ENCODE measurements at regions not wholly inside any gene's neighbourhood (a gene's known extent, or its start where the extent isn't known, plus 50 kb on each side); places are given as distances from the start of the nearest gene placed in this dataset.
"Not testable (repeated sequence)": the region's sequence is repeated elsewhere in the genome, so short reads cannot be mapped to it uniquely, and the experiment has no call there.

DNA sequence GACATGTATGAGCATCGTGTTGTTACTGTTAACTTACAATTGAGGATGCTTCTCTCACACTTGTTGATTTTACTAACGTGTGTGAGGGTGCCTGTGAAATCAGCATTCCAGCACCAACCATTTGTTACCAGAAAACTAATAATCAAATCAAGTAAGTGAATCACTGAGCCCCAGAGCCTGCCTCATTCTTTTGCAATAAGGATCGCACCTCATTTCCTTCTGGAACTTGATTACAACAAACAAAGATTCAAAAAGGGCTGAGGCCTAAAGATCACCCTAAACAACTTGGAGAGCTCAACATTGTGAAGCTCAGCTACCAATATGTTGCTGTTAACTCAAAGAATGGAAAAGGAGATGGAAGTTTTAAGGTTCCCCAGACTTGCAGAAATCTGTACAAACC, 274.7 kb downstream of the TFAP2A start:
- no peak overlapping the region for H3K4me3 ChIP-seq
- DNase-seq (no peak), ATAC-seq (no peak)
- H3K9me3 ChIP-seq, result peaks cover 0 to 10% (median 0%) of the 10 kb centered on the region in 11 donors
- H3K36me3 ChIP-seq, result no peaks in the 10 kb centered on the region
- no peaks in the 10 kb centered on the region for H3K4me1 ChIP-seq
- intact Hi-C loops (cut with DNase I), result no loop called here
- H3K27ac ChIP-seq, result no peak overlapping the region
- peaks cover 0 to 18% (median 0%) of the 10 kb centered on the region in 7 donors for H3K27me3 ChIP-seq
- WGBS, 2 donors, result 56 to 58% methylated on average over 3 of the region's 3 CpGs
- TF ChIP-seq, protein P1, sequence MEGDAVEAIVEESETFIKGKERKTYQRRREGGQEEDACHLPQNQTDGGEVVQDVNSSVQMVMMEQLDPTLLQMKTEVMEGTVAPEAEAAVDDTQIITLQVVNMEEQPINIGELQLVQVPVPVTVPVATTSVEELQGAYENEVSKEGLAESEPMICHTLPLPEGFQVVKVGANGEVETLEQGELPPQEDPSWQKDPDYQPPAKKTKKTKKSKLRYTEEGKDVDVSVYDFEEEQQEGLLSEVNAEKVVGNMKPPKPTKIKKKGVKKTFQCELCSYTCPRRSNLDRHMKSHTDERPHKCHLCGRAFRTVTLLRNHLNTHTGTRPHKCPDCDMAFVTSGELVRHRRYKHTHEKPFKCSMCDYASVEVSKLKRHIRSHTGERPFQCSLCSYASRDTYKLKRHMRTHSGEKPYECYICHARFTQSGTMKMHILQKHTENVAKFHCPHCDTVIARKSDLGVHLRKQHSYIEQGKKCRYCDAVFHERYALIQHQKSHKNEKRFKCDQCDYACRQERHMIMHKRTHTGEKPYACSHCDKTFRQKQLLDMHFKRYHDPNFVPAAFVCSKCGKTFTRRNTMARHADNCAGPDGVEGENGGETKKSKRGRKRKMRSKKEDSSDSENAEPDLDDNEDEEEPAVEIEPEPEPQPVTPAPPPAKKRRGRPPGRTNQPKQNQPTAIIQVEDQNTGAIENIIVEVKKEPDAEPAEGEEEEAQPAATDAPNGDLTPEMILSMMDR (IDR thresholded peaks at IDR 0.05), result no peak

DNA sequence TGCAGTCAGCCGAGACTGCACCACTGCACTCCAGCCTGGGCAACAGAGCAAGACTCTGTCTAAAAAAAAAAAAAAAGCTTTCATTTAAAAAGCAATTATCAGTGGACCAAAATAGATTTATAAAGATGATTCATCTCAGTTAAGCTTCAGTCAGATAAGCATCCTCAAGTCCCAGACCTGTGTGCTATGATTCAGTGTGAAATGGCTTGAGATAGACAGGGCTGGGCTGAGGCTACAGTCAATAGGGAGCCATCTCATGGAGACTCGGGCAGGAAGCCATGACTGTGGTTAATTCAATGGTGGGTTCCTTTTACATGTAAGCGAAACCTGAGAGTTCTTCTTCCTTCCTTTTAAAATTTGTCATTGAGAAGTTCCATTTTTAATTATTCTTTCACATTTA, 276.0 kb downstream of the TFAP2A start:
- Histone ChIP-seq H3K9me3 (peaks cover 0 to 15% (median 0%) of the 10 kb centered on the region in 11 donors), H3K36me3 (no peaks in the 10 kb centered on the region), H3K4me1 (no peaks in the 10 kb centered on the region), H3K27me3 (peaks cover 0 to 18% (median 0%) of the 10 kb centered on the region in 7 donors), H3K27ac (no peak overlapping the region), H3K4me3 (no peak overlapping the region)
- no peak for ATAC-seq
- DNase-seq, result no peak
- TF ChIP-seq, protein P1 (IDR thresholded peaks at IDR 0.05), result no peak
- 74 to 85% methylated on average over 3 of the region's 3 CpGs for WGBS, 2 donors
- intact Hi-C loops (cut with DNase I), result no loop called here

DNA sequence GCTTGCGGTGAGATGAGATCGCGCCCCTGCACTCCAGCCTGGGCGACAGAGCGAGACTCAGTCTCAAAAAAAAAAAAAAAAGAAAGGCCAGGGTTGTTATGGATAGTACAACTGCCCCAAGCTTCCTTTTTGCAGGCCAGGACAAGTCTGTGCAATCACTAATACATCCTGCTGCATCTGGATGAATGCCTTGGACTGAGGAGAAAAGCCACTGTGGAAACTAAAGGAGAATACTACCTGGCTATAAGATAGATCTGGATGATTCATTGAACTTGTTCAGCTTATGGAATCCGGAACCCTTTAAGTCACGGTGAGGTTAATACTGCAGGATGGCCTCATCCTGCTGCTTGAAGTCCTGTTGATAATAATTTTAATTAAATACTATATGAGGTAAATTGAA, 278.2 kb downstream of the TFAP2A start:
- no peak for ATAC-seq
- intact Hi-C loops (cut with DNase I), result no loop called here
- TF ChIP-seq, protein P1 (IDR thresholded peaks at IDR 0.05), result no peak
- Histone ChIP-seq H3K9me3 (peaks cover 0 to 17% (median 0%) of the 10 kb centered on the region in 11 donors), H3K4me1 (no peaks in the 10 kb centered on the region), H3K27ac (no peak overlapping the region), H3K4me3 (no peak overlapping the region), H3K36me3 (no peaks in the 10 kb centered on the region), H3K27me3 (peaks cover 0 to 8% (median 0%) of the 10 kb centered on the region in 7 donors)
- DNase-seq, result no peak
- WGBS, 2 donors, result 98% methylated on average over 7 of the region's 7 CpGs

DNA sequence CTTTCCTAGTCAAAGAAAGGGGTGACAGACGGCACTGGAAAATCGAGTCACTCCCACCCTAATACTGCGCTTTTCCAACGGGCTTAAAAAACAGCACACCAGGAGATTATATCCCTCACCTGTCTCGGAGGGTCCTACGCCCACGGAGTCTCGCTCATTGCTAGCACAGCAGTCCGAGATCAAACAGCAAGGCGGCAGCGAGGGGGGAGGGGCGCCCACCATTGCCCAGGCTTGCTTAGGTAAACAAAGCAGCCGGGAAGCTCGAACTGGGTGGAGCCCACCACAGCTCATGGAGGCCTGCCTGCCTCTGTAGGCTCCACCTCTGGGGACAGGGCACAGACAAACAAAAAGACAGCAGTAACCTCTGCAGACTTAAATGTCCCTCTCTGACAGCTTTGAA, 280.7 kb downstream of the TFAP2A start:
- intact Hi-C loops (cut with DNase I), result loop anchor here in 1 of 10 donors (5.0 kb wide), 1 partner anchor 648 kb away; no protein-coding TSS in a partner anchor
- H3K4me3 ChIP-seq, DNase-seq, H3K27ac ChIP-seq, H3K27me3 ChIP-seq, ATAC-seq, H3K4me1 ChIP-seq, H3K36me3 ChIP-seq: not testable (repeated sequence)
- WGBS, 2 donors, result 90 to 96% methylated on average over 14 of the region's 14 CpGs
- H3K9me3 ChIP-seq, result peaks cover 0 to 17% (median 0%) of the 10 kb centered on the region in 11 donors

DNA sequence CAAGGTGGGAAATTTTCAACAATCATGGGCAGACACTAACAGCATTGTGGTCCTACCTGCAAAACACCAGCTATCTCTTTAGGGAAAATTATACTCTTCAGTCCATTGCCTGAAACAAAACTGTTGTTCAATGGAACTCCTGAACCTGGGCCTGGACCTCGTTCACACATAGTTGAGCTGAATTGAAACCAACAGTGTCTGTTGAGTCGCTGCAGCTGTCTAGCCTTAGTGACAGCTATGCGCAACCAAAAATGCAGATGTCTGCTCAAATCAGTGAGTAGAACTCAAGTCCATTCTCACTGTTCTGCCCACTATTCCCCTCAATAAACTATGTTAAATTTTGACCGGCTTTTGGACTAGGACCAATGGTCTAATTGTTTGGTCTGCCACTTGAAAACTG, 286.2 kb downstream of the TFAP2A start:
- Histone ChIP-seq H3K27me3 (peaks cover 0 to 9% (median 0%) of the 10 kb centered on the region in 7 donors), H3K36me3 (no peaks in the 10 kb centered on the region), H3K4me3 (no peak overlapping the region), H3K27ac (no peak overlapping the region), H3K9me3 (peaks cover 0 to 7% (median 0%) of the 10 kb centered on the region in 11 donors), H3K4me1 (no peaks in the 10 kb centered on the region)
- intact Hi-C loops (cut with DNase I), result no loop called here
- DNase-seq, result no peak
- ATAC-seq, result no peak
- 69 to 72% methylated on average over 4 of the region's 4 CpGs for WGBS, 2 donors
- TF ChIP-seq, protein P1 (IDR thresholded peaks at IDR 0.05), result no peak
